CD4-positive, alpha-beta T cell (primary cell): ENCODE measurements at regions not wholly inside any gene's neighbourhood (a gene's known extent, or its start where the extent isn't known, plus 50 kb on each side); places are given as distances from the start of the nearest gene placed in this dataset.

Experiments used
- ATAC-seq: fragments of 200-7000 bp; cut with Tn5 transposase; one replicate; pipeline ENCODE4 v1.10.0; 2022; ENCODE audit warnings: mild to moderate bottlenecking; ENCODE audit not compliant: poor library complexity
- CTCF ChIA-PET: fragments of 350-600 bp; sonication (Branson Sonifier 250); formaldehyde crosslinking; loops from one replicate; lab custom pipeline; 2021; ENCODE audit warnings: antibody characterized with exemption, inconsistent platforms; lab: Charles Lee
- POLR2A ChIA-PET: fragments of 350-600 bp; sonication (Branson Sonifier 250); formaldehyde crosslinking; loops from one replicate; lab custom pipeline; 2021; ENCODE audit warnings: antibody characterized with exemption, inconsistent platforms; lab: Charles Lee
- DNase-seq, 14 experiments: peaks; one replicate each; pipeline ENCODE4 v3.0.0-alpha.2; 2013 to 2020; ENCODE audit warnings: mixed read lengths in 2 of 14
- H3K27ac ChIP-seq, 2 donors: one replicate each; pipeline versions ENCODE4 v1.5.1 to v1.7.0; 2013; ENCODE audit warnings: low read length in 2 of 2, low read depth in 1 of 2, mild to moderate bottlenecking in 1 of 2
- H3K27me3 ChIP-seq, 2 experiments: 1 replicate in 1 of 2; 2 replicates in 1 of 2; pipeline versions ENCODE4 v1.6.1 to v1.7.0; 2013; ENCODE audit warnings: low read length in 2 of 2, control low read depth in 1 of 2, mild to moderate bottlenecking in 1 of 2, moderate library complexity in 1 of 2; ENCODE audit not compliant: insufficient read depth in 2 of 2, control insufficient read depth in 1 of 2
- H3K36me3 ChIP-seq: one replicate; pipeline ENCODE4 v1.6.1; 2013; ENCODE audit warnings: low read length, control low read depth; ENCODE audit not compliant: insufficient read depth
- H3K4me1 ChIP-seq: one replicate; pipeline ENCODE4 v1.6.1; 2013; ENCODE audit warnings: low read length, control low read depth; ENCODE audit not compliant: insufficient read depth
- H3K4me3 ChIP-seq: one replicate; pipeline ENCODE4 v1.5.1; 2013; ENCODE audit warnings: mild to moderate bottlenecking, low read length, moderate library complexity
- H3K9me3 ChIP-seq, 2 experiments: 1 replicate in 1 of 2; 2 replicates in 1 of 2; pipeline versions ENCODE4 v1.6.1 to v1.7.0; 2013; ENCODE audit warnings: low read length in 2 of 2, mild to moderate bottlenecking in 2 of 2, control low read depth in 1 of 2, moderate library complexity in 1 of 2; ENCODE audit not compliant: control insufficient read depth in 1 of 2, insufficient read depth in 1 of 2
- H3K27ac Mint-ChIP-seq: one replicate; pipeline ENCODE4 v1.8.0; 2020; ENCODE audit warnings: mixed read lengths
- H3K27me3 Mint-ChIP-seq: one replicate; pipeline ENCODE4 v1.8.0; 2021; ENCODE audit warnings: mixed read lengths
- H3K36me3 Mint-ChIP-seq: one replicate; pipeline ENCODE4 v1.8.0; 2021; ENCODE audit warnings: low read depth, mixed read lengths
- H3K4me1 Mint-ChIP-seq: one replicate; pipeline ENCODE4 v1.8.0; 2021; ENCODE audit warnings: low read depth, mixed read lengths
- H3K4me3 Mint-ChIP-seq: one replicate; pipeline ENCODE4 v1.8.0; 2020; ENCODE audit warnings: mild to moderate bottlenecking, mixed read lengths
- H3K9me3 Mint-ChIP-seq: one replicate; pipeline ENCODE4 v1.8.0; 2020; ENCODE audit warnings: mixed read lengths
- CTCF ChIP-seq: fragments of 200-600 bp; IDR thresholded peaks from one replicate; pipeline ENCODE4 v1.8.0; 2022; ENCODE audit warnings: antibody characterized with exemption, mild to moderate bottlenecking
- intact Hi-C, 2 experiments: fragments of 100-400 bp; cut with DNase I in 1 of 2; cut with micrococcal nuclease in 1 of 2; formaldehyde crosslinking; loops; one replicate each; pipeline versions ENCODE4 v1.15.1 to v1.9.0; 2023 to 2025; cut with DNase I, micrococcal nuclease

- peaks cover 29% of the 10 kb centered on the region for H3K27me3 Mint-ChIP-seq
- CTCF ChIA-PET: no interaction called here
- H3K9me3 ChIP-seq: no peaks in the 10 kb centered on the region
- no peaks in the 10 kb centered on the region for H3K9me3 Mint-ChIP-seq
- H3K27ac Mint-ChIP-seq: no peak overlapping the region
- H3K4me3 ChIP-seq: no peak overlapping the region
- H3K4me3 Mint-ChIP-seq: no peak overlapping the region
- POLR2A ChIA-PET: no interaction called here
- no peaks in the 10 kb centered on the region for H3K4me1 Mint-ChIP-seq
- no peak overlapping the region for H3K27ac ChIP-seq
- H3K27me3 ChIP-seq: no peaks in the 10 kb centered on the region
- no peak for ATAC-seq
- no peaks in the 10 kb centered on the region for H3K4me1 ChIP-seq
- DNase-seq: no peak
- no peaks in the 10 kb centered on the region for H3K36me3 Mint-ChIP-seq
- no peak for TF ChIP-seq CTCF
- intact Hi-C loops: no loop called here
- no peaks in the 10 kb centered on the region for H3K36me3 ChIP-seq
Measured at GRCh38 chr2:176733698-176734430, 464.6 kb downstream of the MTX2 start.

- no peaks in the 10 kb centered on the region for H3K4me1 ChIP-seq
- H3K4me3 ChIP-seq: no peak overlapping the region
- no peaks in the 10 kb centered on the region for H3K9me3 ChIP-seq
- Mint-ChIP-seq H3K36me3 (no peaks in the 10 kb centered on the region), H3K27ac (no peak overlapping the region), H3K9me3 (no peaks in the 10 kb centered on the region), H3K4me1 (no peaks in the 10 kb centered on the region), H3K27me3 (peaks cover 29% of the 10 kb centered on the region), H3K4me3 (no peak overlapping the region)
- no peak for TF ChIP-seq CTCF
- intact Hi-C loops: no loop called here
- no peak overlapping the region for H3K27ac ChIP-seq
- POLR2A ChIA-PET: no interaction called here
- CTCF ChIA-PET: no interaction called here
- DNase-seq (no peak), ATAC-seq (no peak)
- no peaks in the 10 kb centered on the region for H3K27me3 ChIP-seq
- no peaks in the 10 kb centered on the region for H3K36me3 ChIP-seq
Measured at GRCh38 chr2:176734868-176735267, 465.6 kb downstream of the MTX2 start.

- no peaks in the 10 kb centered on the region for H3K4me1 Mint-ChIP-seq
- Histone ChIP-seq H3K27me3 (peaks cover 2 to 4% of the 10 kb centered on the region in 2 experiments), H3K9me3 (no peaks in the 10 kb centered on the region), H3K4me3 (no peak overlapping the region), H3K27ac (no peak overlapping the region), H3K4me1 (no peaks in the 10 kb centered on the region), H3K36me3 (no peaks in the 10 kb centered on the region)
- no peak for TF ChIP-seq CTCF
- no peak overlapping the region for H3K4me3 Mint-ChIP-seq
- H3K27ac Mint-ChIP-seq: no peak overlapping the region
- no peaks in the 10 kb centered on the region for H3K36me3 Mint-ChIP-seq
- DNase-seq: no peak
- no peaks in the 10 kb centered on the region for H3K9me3 Mint-ChIP-seq
- intact Hi-C loops: no loop called here
- no peak for ATAC-seq
- POLR2A ChIA-PET: no interaction called here
- H3K27me3 Mint-ChIP-seq: peaks cover 35% of the 10 kb centered on the region
- CTCF ChIA-PET: no interaction called here
Measured at GRCh38 chr2:176742271-176742670, 470.3 kb upstream of the HNRNPA3 start.
